MG63 (cell line): ENCODE measurements at regions not wholly inside any gene's neighbourhood (a gene's known extent, or its start where the extent isn't known, plus 50 kb on each side); places are given as distances from the start of the nearest gene placed in this dataset.
"Not testable (repeated sequence)": the region's sequence is repeated elsewhere in the genome, so short reads cannot be mapped to it uniquely, and the experiment has no call there.

ENCODE experiments used
- DNase-seq: peaks from one replicate; pipeline ENCODE4 v3.0.0-alpha.2; 2020
- H3K27me3 ChIP-seq: fragments of 250-450 bp; sonication (Bioruptor Pico); 2 replicates; pipeline ENCODE4 v1.5.1; 2020; ENCODE audit warnings: mild to moderate bottlenecking, moderate library complexity
- H3K36me3 ChIP-seq: fragments of 250-450 bp; sonication (Bioruptor Pico); 2 replicates; pipeline ENCODE4 v1.5.1; 2020; ENCODE audit warnings: mild to moderate bottlenecking, moderate library complexity
- H3K4me3 ChIP-seq: fragments of 250-450 bp; sonication (Bioruptor Pico); 2 replicates; pipeline ENCODE4 v1.5.1; 2020; ENCODE audit warnings: mild to moderate bottlenecking, moderate library complexity
- H3K9me3 ChIP-seq: fragments of 250-450 bp; sonication (Bioruptor Pico); 2 replicates; pipeline ENCODE4 v1.5.1; 2020; ENCODE audit warnings: mild to moderate bottlenecking, moderate library complexity

DNA sequence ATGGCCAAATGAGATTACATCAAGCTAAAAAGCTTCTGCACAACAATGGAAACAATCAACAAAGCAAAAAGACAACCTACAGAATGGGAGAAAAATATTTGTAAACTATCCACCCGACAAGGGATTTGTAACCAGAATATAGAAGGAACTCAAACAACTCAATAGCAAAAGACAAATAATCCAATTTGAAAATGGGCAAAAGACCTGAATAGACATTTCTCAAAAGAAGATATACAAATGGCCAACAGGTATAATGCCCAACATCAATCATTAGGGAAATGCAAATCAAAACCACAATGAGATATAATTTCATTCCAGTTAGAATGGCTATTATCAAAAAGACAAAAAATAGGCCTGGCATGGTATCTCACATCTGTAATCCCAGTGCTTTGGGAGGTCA is 140.0 kb downstream of the GLUL start:
- Histone ChIP-seq H3K36me3 (no peaks in the 10 kb centered on the region), H3K4me3 (no peak overlapping the region), H3K27me3 (no peaks in the 10 kb centered on the region), H3K9me3 (no peaks in the 10 kb centered on the region)
- no peak for DNase-seq

DNA sequence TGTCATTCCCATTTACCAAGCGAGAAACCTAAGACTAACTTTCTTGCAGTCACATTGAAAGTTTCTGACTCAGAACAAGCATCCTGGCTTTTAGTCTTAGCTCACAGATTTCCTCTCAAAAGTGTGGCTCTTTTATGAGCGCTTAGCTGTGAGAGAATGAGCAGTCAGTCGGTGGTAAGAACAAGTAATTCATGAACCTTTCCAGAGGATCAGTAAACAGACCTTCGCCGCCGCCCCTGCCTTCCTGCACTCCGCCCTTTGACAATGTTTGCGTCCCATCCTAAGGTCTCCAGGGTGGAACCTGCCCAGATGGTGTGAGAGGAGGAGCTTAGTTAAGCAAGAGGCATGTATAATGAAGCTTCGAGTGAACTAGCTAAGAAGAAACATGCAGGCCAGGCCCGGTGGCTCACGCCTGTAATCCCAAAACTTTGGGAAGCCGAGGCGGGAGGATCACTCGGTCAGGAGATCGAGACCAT is 142.4 kb downstream of the GLUL start:
- Histone ChIP-seq H3K36me3 (no peaks in the 10 kb centered on the region), H3K4me3 (no peak overlapping the region), H3K27me3 (no peaks in the 10 kb centered on the region), H3K9me3 (no peaks in the 10 kb centered on the region)
- DNase-seq, result no peak

DNA sequence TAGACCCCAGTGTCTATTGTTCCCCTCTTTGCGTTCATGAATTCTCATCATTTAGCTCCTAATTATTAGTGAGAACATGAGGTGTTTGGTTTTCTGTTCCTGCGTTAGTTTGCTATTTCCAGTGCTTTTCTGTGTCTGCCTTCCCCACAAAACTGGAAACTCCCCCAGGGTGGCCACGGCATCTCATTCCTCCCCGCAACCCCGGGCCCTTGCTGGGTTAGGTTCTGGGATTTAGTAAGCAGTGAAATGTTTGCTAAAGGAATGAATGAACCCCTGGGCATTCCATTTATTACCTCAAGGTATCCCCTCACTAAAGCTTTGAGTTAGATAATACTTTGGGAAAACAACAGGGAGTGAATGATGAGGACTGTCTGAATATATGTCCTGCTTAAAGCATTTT is 142.9 kb downstream of the GLUL start:
- H3K9me3 ChIP-seq, result no peaks in the 10 kb centered on the region
- H3K36me3 ChIP-seq, result no peaks in the 10 kb centered on the region
- no peaks in the 10 kb centered on the region for H3K27me3 ChIP-seq
- DNase-seq, result no peak
- no peak overlapping the region for H3K4me3 ChIP-seq

DNA sequence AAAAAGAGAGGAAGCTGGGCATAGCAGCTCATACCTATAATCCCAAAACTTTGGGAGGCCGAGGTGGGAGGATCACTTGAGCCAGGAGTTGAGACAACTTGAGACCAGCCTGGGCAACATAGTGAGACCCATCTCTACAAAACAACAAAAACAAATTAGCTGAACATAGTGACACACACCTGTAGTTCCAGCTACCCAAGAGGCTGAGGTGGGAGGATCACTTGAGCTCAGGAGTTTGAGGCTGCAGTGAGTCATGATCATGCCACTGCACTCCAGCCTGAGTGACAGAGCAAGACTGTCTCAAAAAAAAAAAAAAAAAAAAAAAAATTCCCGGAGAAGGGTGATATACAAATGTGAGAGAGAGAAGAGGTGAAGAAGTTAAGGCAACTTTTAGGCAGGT is 143.8 kb downstream of the GLUL start:
- H3K4me3 ChIP-seq, DNase-seq, H3K9me3 ChIP-seq, H3K27me3 ChIP-seq, H3K36me3 ChIP-seq: not testable (repeated sequence)

DNA sequence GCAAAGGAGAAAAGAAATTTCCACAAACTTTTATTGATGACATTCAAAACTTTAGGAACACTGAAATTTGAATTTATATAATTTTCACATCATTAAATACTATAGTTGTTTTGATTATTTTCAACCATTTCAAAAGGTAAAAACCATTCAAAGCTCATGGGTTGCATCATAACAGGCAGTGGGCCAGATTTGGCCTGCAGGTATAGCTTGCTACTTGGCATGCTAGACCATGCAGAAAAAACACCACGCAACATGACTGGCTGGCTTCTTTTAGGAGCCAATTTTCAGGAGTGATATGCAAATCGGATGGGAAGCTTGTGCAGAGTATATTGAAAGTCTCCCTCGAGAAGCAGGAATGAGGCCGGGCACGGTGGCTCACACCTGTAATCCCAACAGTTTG is 144.8 kb downstream of the GLUL start:
- Histone ChIP-seq H3K36me3 (no peaks in the 10 kb centered on the region), H3K9me3 (no peaks in the 10 kb centered on the region), H3K4me3 (no peak overlapping the region), H3K27me3 (no peaks in the 10 kb centered on the region)
- DNase-seq, result no peak

DNA sequence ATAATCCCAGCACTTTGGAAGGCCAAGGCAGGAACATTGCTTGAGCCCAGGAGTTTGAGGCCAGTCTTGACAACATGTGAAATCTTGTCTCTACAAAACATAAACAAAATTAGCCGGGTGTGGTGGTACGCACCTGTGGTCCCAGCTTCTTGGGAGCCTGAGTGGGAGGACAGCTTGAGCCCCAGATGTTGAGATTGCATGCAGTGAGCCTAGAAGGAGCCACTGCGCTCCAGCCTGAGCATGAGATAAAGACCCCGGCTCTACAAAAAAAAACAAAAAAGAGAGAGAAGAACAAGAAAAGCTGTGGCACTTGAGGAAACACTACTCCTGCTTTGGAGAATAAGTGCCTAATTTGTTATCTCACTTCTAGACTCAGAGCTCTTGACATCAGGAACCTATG is 146.6 kb downstream of the GLUL start:
- no peak for DNase-seq
- no peaks in the 10 kb centered on the region for H3K9me3 ChIP-seq
- H3K36me3 ChIP-seq, result no peaks in the 10 kb centered on the region
- H3K27me3 ChIP-seq, result no peaks in the 10 kb centered on the region
- H3K4me3 ChIP-seq, result no peak overlapping the region

DNA sequence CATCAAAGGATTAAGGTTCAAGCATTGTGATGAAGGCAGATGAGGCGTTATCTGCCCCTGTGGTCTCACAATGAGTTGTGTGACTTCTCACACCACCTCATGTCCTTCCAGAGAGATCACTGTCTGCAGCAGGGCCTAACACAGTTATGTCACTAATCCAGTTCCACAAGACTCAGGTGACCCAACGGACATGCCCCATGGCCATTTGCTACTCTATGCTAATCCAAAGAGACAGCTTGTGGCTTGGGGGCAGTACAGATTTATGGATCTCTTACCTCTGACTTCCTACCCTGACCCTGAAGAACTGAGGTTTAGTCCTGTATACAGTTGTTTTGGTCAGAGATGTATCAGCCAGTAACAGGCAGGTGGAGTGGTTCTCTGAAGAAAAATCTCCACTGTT is 147.1 kb downstream of the GLUL start:
- no peaks in the 10 kb centered on the region for H3K36me3 ChIP-seq
- DNase-seq, result no peak
- no peaks in the 10 kb centered on the region for H3K27me3 ChIP-seq
- H3K9me3 ChIP-seq, result no peaks in the 10 kb centered on the region
- H3K4me3 ChIP-seq, result no peak overlapping the region

DNA sequence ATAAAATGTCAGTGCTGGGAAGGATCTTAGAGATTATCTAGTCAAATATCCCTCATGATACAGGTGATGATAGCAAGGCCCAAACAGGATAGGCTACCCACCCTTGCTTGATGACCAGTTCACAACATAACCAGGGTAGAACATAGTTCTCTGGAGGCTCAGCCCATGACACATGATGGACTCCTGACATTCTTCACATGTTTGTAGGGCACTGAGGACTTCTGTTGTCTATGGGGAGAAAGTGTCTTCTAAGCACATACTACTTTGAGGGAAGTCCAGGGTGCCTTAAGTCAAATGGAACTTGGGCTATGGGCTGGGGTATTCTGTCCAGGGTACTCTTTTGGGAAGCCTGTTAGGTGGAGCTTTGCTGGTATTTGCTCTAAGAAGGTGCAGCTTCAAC is 148.9 kb downstream of the GLUL start:
- no peak for DNase-seq
- Histone ChIP-seq H3K4me3 (no peak overlapping the region), H3K27me3 (no peaks in the 10 kb centered on the region), H3K9me3 (no peaks in the 10 kb centered on the region), H3K36me3 (no peaks in the 10 kb centered on the region)

DNA sequence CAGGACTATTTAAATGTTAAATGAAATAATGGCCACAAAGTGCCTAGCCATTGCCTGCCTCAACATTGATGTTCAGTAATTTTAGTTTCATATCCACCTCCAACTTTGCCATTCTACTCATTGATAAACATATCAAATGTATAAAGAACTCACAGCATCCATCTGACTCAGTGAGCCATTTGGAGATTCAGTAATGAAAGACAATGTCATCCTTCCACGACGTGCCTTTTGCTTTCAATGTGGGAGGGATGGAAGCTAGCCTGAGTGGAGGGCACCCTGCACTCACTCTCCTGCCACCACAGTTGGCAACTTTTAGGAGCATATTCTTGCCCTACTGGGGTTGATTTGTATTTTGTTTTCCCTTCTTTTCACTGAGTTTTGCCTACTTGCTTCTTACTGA is 151.5 kb downstream of the GLUL start:
- Histone ChIP-seq H3K36me3 (no peaks in the 10 kb centered on the region), H3K27me3 (no peaks in the 10 kb centered on the region), H3K4me3 (no peak overlapping the region), H3K9me3 (no peaks in the 10 kb centered on the region)
- no peak for DNase-seq

DNA sequence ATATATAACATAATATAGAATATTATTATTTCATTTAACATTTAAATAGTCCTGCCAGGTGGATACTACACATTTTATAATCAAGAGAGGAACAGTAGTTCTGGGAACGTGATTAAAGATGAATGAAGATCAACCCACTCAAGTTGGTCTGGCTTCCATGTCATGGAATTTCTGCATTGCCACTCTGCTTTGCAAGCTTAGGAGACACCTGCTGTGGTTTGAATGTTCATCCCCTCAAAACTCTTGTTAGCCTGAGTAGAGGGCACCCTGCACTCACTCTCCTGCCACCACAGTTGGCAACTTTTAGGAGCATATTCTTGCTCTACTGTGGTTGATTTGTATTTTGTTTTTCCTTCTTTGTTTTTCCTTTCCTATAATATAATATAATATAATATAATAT is 153.2 kb downstream of the GLUL start:
- Histone ChIP-seq H3K36me3 (no peaks in the 10 kb centered on the region), H3K27me3 (no peaks in the 10 kb centered on the region), H3K4me3 (no peak overlapping the region), H3K9me3 (no peaks in the 10 kb centered on the region)
- DNase-seq, result no peak

DNA sequence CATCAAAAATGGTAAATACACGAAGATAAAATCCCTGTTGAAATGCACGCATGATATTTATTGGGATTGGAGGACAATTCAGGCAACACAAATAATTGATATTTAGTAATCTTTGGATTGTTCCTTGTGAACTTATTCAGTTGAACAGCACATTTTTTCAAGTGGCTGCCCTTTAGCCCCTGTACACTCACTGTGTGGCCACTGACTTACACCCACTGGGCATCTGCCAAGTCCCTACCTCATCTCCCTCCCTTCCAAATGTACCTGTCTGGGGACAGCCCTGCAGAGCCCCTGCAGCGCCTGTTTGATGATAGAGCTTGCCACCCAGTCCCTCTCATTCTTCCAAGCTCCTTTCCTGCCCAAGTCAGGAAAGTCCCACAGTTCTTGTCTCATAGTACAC is 154.3 kb downstream of the GLUL start:
- H3K9me3 ChIP-seq, result no peaks in the 10 kb centered on the region
- DNase-seq, result no peak
- H3K27me3 ChIP-seq, result no peaks in the 10 kb centered on the region
- no peak overlapping the region for H3K4me3 ChIP-seq
- no peaks in the 10 kb centered on the region for H3K36me3 ChIP-seq

DNA sequence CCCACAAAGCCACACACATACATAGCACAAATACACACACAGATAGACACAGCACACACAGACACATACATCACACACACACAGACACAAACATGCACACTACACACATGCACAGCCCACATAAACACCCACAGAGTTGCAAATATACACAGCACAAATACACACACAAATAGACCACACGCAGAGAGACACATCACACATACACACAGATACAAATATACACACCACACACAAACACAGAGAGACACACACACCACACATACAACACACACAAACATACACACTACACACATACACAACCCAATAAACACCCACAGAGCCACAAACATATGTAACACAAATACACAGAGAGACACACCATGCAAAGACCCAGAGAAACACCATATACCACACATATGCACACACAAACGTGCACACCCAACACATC is 154.9 kb downstream of the GLUL start:
- Histone ChIP-seq H3K27me3 (no peaks in the 10 kb centered on the region), H3K4me3 (no peak overlapping the region)

DNA sequence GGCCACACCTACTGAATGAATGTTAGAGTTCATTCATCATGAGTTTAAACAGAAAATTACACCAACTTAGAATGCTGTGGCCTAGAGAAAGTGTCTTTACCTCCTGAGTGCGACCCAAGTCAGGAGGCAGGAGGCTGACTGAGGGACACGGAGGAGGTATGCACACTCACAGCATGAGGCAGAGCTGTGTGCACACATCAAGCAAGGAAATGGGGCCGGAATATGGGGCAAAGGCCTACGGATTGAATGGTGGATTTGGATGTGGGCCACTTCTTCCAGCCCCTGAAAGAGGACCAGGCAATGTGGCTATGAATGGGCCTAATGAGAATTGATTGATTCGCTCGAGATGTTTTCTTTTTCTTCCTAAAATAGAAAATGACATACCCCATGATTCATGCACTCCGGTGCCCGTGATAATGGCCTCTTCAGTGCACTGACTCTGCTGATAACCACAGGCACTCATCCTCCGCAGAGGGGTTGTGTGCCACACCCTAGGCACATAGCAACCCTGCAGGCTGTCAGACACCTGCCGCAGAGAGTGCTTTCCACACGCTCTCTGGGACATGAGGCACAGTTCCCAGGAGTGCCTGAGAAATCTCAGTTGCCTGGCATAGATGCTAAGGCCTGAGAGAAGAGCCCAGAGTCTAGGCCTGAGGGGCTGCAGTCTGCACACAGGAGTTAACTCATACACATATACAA is 155.5 kb downstream of the GLUL start:
- H3K4me3 ChIP-seq, result no peak overlapping the region

More for the DNA sequence above, 154.9 kb downstream of the GLUL start:
- Histone ChIP-seq H3K36me3 (no peaks in the 10 kb centered on the region), H3K9me3 (no peaks in the 10 kb centered on the region)
- no peak for DNase-seq

DNA sequence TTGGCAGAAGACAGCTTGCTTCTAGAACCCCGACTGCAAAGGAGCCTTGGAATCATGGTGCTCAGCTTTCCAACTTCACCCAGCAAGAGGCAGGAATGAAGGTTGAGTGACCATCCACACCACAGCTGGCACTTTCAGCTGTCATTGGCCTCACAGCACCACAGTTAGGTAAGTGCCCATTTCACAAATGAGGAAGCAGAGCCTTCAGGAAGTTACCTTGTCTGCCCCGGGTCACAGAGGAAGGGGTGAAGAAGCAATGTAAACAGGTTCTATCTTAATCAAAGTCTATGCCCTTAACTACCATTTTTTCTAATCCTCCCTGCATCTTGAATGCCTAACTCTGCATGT is 156.0 kb downstream of the GLUL start:
- Histone ChIP-seq H3K36me3 (no peaks in the 10 kb centered on the region), H3K27me3 (no peaks in the 10 kb centered on the region), H3K4me3 (no peak overlapping the region), H3K9me3 (no peaks in the 10 kb centered on the region)
- no peak for DNase-seq

More for the DNA sequence above, 155.5 kb downstream of the GLUL start:
- H3K27me3 ChIP-seq, result no peaks in the 10 kb centered on the region
- H3K9me3 ChIP-seq, result no peaks in the 10 kb centered on the region
- no peaks in the 10 kb centered on the region for H3K36me3 ChIP-seq
- no peak for DNase-seq

DNA sequence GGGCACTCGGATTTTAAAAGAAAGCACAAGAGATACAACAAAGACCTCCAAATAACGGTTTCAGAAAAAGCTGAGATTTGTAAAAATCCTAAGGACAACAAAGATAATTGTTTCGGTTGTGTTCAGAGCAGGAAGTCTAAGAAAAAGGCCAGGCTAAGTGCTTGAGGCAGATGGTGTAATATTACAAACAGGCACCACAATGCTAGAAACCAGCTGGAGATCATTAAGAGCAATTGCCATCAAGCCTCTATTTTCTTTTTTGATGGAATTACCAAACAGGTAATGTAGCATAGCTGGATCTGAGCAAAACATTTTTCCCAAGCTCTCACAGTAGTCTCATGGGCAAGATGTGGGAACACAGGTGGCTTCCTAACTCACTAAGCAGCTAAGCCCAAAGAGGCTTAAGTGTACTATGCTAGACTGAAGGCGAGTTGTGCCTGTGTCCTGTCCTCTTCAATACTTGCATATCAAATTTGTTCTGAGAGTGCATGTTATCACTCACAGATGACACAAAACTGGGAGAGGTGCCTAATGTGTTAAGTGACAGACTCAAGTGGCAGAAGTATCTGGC is 161.6 kb downstream of the GLUL start:
- DNase-seq, result no peak
- H3K36me3 ChIP-seq, result no peaks in the 10 kb centered on the region
- no peaks in the 10 kb centered on the region for H3K27me3 ChIP-seq
- no peaks in the 10 kb centered on the region for H3K9me3 ChIP-seq
- H3K4me3 ChIP-seq, result no peak overlapping the region

DNA sequence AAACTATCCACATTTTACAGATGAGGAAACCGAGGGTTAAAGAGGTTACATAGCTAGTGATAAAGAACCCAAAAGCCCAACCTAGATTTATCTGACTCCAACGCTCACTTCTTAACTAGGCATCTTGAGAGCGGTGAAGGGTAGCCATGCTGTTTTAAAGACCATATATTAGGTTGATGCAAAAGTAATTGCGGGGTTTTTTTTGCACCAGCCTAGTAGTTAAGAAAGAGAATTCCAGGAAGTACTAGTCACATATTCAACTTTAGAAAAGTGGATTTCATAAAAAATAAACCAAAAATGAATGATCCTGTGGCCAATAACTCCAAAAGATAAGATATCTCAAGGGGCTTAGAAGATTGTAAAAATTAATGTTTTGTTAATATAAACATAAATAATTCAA is 162.1 kb downstream of the GLUL start:
- no peak overlapping the region for H3K4me3 ChIP-seq
- H3K9me3 ChIP-seq, result no peaks in the 10 kb centered on the region
- DNase-seq, result no peak
- H3K36me3 ChIP-seq, result no peaks in the 10 kb centered on the region
- H3K27me3 ChIP-seq, result no peaks in the 10 kb centered on the region

DNA sequence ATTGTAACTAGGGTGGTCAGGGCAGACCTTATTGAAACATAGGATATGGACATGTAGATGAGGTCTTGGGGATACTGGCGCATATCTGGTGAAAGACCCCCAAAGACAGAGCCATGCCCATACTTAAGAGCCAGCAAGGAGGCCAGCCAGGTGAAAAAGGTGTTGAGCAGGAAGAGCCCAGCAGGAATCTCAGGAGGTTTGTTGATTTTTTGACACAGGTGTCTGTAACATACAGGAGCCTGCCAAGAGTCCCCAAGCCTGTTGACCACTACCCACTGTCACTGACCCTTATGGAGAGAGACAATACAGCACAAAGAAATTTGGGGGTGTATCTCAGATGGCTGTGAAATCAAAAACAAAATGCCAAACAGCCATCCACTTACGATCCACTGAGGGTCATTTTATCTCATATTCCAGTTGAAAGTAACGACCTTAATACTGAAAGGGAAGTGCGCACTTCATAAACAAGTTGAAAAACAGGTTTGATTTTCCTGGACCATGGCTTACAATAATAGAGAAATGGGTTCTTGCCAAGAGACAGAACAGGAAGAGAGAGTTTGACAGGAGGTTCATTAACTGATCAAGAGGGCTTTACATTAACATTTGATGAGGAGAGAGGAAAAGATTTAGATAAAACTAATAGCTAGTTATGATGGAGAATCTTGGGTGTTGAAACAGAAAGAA is 163.6 kb downstream of the GLUL start:
- no peaks in the 10 kb centered on the region for H3K36me3 ChIP-seq
- H3K4me3 ChIP-seq, result no peak overlapping the region
- no peaks in the 10 kb centered on the region for H3K27me3 ChIP-seq
- no peak for DNase-seq
- H3K9me3 ChIP-seq, result no peaks in the 10 kb centered on the region

DNA sequence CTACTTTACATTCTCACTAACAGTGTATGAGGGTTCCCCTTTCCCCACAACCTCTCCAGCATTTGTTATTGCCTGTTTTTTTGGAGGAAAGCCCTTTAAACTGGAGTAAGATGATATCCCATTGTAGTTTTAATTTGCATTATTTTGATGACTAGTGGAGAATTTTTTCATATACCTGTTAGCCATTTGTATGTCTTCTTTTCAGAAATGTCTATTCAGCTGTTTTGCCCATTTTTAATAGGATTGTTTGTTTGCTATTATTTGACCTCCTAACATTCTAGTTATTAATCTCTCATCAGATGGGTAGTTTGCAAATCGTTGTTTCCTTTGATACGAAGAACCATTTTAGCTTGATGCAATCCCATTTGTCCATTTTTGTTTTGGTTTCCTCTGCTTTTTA is 165.0 kb downstream of the GLUL start:
- H3K27me3 ChIP-seq, result no peaks in the 10 kb centered on the region
- no peaks in the 10 kb centered on the region for H3K36me3 ChIP-seq
- H3K4me3 ChIP-seq, result no peak overlapping the region
- DNase-seq, result no peak
- H3K9me3 ChIP-seq, result 0 out of 2 replicates have a peak, but pooled peaks cover 3% of the 10 kb centered on the region
